Fibroblast of the conjunctiva (primary cell): ENCODE measurements at regions not wholly inside any gene's neighbourhood (a gene's known extent, or its start where the extent isn't known, plus 50 kb on each side); places are given as distances from the start of the nearest gene placed in this dataset.
"Not testable (repeated sequence)": the region's sequence is repeated elsewhere in the genome, so short reads cannot be mapped to it uniquely, and the experiment has no call there.

ENCODE experiments used
- DNase-seq: peaks from one replicate; pipeline ENCODE4 v3.0.0-alpha.2; 2010; ENCODE audit warnings: low read depth

DNA sequence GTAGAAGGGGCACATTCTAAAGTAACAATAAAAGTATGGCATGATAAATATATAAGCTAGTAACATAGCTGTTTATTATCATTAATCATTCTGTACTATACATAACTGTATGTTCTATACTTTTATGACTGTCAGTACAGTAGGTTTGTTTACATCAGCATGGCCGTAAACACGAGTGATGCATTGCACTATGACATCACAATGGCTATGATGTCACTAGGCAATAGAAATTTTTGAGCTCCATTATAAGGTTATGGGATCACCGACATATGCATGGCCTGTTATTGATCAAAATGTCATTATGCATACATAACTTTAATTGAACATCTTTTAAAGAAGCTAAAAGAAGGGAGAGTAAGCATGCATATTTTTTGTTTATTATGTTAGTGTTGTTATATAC, 200.1 kb upstream of the SHH start:
- no peak for DNase-seq

DNA sequence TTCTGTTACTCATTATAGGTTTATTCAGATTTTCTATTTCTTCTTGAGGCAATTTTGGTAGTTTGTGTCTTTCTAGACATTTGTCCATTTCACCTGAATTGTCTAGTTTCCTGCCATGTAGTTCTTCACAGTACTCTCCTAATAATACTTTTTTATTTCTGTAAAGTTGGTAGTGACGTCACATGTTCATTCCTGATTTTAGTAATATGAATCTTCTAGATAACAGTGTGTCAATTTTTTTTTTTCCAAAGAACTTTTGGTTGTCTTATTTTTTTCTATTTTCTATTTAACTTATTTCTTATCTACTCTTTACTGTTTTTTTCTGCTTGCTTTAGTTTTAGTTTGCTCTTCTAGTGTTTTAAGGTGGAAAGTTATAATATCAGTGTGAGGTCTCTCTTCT, 197.3 kb upstream of the SHH start:
- DNase-seq: no peak

DNA sequence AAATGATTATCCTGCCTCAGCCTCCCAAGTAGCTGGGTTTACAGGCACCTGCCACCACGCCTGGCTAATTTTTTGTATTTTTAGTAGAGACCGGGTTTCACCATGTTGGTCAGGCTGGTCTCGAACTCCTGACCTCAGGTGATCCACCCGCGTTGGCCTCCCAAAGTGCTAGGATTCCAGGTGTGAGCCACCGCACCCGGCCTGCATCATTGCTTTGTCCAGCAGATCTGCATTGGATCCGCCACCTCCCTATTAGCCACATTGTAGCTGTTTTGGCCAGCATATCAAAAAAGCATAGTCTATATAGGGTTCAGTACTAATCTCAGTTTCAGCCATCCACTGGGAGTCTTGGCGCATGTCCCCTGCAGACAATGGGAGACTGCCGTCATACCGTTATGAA, 194.6 kb upstream of the SHH start:
- not testable (repeated sequence) for DNase-seq

DNA sequence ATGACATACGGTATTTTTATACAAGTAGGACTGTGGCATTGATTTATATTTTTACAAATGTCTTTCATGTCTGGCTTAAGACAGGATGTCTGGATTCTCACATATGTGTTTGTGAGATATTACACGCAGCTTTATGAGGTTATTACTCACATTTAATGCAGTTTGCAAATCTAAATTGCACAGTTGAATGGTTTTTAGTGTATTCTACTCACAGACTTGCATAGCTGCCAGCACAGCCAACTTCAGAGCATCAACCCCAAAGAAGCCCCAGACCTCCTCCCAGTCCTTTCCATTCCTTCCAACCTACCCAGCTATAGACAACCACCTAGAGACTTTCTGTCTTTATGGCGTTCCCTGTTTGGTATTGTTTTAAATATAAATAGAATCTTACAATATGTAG, 193.8 kb upstream of the SHH start:
- no peak for DNase-seq

DNA sequence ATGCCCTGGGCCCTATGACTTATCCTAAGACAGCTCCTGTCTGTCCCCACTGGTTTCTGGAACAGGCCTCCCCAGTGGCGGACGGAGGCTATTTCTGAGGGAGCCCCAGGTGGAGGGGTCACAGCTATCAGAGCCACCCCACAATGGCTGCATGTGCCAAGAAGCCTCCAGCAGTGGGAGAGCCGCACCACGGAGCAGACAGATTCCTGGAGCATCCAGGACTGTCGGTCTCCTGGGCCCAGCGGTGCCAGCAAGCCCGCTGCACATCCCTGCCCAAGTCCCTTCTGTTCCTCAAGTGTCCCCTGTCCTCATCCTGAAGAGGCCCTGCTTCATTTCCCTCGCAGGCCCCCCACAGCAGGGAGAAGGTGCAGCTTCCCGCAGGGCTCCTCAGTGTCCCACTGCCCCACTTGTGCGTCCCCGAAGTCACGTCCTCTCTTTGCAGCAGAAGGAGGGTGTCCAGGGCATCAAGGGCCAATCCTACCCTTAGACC, 193.0 kb upstream of the SHH start:
- no peak for DNase-seq

DNA sequence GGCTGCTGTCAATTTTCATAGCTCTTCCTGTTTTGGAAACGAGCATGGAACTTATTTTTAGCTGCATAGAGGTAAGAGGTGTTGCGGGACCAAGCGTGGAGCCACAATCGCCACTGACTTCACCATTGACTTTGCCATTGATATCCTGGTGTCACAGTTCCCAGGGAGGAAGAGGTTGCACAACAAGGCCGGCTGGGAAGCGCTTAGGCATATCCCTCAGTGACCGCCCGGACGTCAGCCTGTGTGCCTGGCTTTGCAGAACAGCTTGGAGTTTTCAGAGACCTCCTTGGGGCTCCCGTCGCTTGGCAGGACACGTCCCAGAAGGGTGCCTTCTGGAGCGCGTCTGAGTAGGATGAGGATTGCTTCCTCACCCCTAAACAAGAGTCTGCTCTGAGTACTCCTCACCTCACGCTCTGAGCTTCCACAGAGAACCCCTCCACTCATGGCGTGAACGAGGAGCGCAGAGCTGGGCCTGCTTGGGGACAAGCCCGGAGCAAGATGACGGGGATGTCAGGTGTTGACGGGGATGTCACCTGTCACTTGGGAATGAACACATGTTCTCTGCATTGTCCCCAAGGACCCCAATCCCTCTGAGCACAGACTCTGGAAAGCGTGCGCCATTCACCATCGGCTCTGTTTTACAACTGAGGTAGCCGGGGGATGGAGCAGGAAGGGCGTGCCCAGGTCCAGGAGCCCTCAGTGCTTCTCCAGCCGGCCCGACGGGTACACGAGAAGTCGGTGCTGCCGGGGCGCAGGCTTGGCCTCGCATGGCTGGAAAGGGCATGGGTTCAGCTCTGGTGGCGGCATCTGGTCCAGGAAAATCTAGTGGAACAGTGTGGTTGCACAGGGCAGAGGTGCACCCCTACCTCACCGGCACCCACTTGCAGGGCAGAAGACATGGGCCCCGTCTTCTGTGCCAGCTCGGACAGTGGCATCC, 192.3 kb upstream of the SHH start:
- DNase-seq: no peak

DNA sequence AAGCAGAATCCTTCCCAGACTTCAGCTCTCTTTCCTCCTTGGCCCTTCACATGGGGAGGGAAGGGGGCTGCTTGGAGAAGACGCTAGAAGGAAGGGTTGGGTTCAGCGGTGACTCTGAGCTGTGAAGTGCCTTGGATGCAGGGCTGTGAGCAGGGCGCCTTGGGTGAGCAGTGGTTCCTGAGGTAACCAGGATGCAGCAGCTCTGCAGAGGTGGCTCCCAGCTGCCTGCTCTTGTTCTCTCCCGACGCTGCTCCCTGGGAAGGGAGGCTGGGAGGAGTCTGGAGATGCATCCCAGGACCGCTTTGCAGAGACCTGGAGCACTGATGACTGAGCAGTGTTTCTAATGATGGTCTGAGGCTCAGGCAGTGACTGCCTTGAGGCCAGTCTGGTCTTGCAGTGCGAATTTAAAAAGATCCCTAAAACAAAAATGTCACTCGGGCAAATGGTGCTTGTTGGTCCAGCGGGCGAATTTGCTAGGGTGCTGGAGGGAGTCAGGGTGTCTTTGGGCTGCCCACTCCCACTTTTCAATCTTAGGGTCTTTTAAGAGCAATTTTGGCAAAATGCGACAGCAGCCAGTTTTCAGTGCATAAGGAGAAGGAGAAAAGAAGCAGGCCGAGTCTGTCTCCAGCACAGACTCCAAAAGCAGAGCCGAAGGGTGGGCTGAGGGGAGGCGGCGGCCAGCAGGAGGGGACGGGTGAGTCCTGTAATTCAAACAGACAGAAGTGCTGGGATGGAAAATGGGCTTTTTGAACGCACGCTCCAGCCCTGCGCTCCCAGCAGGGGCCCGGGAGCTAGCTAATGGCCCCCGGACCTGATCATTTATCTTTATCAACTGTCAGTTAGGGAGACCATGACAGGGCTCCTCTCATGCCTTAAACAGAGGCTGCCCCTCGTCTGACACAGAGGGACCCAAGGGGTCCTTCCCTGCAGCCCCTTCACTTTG, 191.2 kb upstream of the SHH start:
- no peak for DNase-seq

DNA sequence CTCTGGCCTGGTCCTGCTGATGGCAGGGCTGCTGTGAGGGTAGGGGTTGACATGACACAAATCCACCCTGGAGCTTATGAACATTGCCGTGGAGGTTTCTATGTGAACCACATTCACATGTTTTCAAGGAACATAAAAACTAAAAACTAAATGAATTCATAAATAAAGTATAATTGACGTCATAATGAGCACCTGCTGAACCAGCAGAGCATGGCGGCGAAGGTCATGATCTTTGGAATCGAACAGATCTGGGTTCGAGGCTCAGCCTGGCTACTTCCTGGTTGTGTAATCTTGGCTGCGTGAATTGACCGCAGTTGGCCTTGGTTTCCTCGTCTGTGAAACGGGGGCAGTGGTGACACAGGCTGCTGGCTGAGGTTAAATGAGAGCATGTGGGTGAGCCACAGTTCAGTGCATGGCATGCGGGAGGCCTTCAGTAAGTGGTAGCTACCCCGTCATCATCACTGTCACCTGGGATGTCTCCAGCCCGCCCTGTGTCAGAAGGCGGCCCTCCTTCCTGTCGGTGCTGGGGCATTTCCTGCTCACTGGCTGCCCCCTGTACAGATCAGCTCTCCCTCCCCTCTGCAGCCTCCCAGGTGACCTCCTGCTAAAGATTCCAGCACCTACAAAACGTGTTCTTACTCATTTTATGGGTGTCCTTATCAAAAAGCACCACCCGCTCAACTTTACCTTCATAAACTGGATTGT, 190.3 kb upstream of the SHH start:
- no peak for DNase-seq

DNA sequence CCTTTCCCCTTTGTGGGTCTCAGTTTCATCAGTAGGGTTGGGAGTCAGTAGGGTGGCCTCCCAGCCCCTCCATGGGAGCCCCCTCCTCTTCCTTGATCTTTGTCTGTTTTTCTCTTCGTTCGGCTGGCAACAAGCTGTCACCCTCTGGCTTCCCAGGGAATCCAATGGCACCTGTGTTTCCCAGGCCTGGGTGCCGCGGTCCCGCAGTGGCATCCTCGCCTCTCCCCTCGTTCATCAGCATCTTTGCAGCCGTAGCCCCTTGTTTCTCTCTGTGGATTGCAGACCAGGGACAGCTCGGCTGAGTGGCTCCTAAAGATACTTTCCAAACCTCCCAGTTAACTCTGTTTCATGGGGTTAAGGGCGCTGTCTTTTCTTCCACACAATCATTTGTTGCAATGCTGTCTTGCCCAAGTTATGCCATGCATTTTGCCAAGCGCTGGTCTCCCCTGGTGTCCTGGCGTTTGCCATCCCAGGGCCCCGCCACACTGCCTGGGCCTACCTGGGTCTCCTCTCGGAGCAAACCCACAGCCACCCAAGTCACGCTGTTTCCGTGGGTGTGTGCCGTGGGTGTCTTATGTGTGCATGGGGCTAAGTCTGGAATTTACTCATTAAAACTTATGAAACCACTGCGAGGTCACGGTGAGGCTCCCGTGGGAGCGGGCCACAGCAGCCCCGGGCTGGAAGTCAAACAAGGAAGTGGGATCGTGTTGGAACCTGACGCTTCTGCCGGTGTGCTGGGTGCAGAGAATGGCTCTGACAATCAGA, 189.4 kb upstream of the SHH start:
- no peak for DNase-seq

DNA sequence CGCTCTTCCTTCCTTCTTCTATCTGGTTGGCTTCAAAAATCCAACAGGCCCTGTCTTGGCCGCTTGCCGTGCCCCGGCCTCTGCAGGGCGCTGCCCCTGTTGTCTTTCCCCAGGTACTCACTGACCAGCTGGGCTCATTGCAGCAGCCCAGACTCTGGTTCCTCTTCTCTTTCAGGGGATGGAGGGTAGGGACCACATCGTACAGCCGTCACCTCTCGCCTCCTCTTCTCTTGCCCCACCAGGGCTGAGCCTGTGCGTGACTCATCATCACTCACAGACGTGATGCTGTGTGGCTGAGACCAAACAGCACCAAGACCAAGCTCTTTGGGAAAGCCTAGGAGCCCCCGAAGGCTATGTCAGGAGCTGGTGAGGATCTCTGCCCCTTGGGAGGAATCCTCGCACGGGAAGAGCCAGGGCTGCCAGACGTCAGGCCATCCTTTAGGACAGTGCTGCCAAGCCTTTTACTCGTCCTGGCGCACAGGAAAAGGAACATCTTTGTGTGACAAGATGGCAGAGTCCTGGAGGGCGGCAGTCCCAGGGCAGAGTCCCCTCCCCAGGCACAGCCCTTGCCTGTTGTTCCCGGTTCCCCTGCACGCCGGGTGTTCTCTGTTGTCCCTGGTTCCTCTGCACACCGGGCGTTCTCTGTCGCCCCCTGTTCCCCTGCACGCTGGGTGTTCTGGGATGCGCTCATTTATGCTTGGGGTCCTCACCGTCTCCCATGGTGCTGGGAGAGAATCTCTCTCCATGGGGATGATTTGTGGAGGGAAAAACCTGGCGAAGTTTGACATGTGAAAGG, 188.5 kb upstream of the SHH start:
- no peak for DNase-seq

DNA sequence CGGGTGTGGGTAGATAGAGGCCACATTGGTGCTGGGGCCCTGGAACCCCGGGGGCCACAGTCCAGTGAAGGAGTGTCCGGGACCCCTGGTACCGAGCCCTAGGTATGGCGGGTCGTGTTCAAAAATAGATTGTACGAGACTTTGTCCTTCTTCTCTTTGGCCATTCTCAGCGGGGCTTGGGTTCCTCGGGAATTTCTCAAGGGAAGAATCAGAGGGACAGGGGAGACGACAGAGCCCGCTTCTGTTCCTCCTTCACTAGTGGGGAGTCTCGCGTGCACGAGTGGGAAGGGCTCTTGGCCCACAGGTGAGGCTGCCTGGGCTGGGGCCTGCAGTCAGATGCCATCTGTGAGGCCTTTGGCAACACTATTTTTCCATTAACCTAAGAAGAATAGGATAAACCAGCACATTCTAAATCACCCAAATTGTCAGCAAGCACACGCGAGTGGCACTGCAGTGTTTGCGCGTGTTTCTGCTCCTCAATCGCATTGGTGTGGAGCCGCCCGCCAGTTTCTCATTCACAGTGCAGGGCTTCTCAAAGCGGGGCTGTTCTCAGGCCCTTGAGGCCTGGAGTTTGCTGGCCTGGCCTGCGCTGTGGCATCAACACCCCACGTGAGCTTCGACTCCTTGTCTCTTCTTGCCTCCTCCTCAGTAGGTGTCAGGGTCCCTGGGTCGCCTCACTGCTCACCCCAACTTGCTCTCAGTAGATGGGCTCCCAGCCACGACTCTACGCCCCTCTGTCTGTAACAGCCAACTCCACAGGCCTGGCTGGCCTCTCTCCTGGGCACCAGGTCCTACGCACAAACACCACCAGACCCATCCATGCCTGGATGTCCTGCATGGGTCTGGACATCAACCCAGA, 187.6 kb upstream of the SHH start:
- DNase-seq: no peak

DNA sequence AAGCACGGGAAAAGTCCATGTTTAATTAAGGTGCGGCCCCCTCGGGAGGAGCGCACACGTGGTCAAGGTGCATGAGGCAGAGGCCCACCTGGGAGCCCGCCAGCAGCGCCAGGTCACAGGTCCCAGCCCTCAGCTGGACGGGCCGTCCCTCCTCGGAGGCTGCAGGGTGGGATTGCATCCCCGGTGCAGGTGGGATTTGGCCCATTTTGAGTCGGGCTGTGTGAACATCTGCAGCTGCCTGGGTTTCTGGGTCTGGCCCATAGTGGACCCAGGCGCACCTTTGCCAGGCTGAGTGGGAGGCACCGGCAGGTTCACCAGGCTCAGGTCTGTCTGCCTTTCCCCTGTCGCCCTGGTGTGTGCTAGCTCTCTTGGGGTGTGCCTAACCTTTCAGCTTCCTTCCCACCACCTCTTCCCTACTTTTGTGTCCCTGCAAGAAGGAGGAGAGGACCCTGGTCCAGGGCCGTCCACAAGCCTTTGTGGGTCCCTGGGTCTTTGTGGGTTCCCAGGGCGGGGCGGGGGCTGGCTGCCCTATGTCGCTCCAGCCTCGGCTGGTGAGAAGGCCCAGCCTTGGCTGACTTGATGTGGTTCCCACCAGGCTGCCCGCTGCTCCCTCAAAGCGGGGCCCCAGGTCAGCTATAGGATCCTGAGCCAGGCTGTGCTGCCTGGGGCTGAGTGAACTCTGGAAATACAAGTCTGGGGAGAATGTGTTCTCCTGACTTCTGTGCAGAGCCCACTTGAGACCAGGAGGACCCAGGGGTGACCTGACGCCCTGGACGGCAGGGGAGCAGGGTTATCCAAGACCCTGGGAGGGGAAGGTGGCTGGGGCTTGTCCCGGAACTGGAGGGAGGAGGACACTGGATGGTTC, 186.7 kb upstream of the SHH start:
- DNase-seq: no peak

DNA sequence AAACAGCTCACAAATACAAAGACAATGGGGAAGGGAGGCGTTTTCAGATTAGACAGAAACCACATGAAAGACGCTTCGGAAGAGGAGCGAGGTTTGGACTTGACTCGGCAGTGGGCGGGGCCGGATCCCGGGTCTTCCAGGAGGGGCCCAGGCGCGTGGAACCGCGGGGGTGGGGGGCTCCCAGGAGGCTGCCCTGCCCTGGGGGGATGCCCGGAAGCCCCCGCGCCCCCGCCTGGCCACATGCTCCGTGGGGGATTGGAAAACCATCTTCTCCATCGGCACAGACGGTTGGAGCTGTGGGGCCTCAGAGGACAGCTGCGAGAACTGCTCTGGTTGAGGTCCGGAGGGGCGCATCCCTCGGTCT, 186.0 kb upstream of the SHH start:
- DNase-seq: no peak

DNA sequence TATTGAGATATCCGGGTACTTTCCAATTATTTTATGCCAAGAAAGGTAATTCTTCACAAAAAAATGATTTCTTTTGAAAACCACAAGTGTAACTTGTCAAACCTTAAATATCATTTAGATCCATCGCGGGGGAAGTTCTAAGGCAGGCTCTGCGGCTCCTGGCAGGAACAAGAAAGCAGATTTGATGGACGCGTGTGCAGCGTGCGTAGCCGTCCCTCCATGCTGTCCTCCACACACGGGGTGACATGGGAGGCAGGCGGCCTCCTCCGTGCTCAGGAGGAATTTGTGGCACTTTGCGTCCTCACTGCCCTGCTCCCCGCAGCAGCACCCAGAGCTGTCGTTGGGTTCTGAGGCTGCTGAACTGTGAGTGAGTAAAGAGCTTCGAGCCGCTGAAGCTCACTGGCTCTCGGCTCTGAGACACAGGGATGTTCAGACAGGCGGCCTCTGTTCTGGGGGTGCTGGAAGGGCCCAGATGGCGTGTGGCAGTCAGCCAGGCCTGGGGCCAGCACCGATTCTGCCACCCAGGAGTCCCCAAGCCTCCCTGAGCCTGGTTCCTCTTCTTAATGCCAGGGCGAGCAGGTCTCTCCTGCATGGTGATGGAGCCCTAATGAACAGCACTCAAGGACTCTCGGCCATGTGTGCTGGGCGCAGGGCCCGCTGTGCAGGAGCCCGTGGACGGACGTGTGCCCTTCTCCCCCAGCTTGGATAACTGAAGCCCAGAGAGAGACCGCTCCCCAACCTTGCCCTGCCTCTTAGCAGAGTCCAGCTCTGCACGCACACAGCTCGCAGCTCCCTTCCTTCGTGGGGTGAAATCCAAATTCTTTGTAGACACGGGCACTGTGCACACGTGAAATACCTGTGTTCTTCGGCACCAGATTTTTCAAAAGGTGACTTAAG, 185.4 kb upstream of the SHH start:
- DNase-seq: no peak

DNA sequence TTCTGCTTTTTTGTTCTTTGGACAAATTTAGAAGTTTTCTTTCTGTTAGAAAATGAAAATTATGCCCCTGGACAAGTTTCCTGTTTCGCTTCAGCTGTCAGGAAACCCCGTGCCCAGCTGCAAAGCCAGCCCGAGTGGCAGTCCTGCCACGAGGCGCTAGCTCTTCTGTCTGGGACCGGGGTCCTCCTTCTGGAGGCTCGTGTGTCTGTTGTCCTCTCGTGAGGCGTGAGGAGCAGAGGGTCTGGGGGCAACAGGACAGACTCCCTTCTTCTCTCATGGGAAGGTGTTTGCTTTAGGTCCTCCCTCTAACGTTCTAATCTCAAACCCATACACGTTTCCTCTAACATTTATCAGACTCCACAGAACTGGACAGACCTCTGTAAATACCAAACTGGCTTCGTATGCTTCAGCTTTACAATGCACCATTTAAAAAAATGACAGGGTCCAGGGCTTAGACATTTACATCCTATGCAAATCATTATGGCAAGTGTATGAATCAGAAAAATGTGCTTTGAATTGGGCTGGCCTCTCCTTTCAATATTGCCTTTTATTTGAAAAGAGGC, 184.5 kb upstream of the SHH start:
- DNase-seq: no peak

DNA sequence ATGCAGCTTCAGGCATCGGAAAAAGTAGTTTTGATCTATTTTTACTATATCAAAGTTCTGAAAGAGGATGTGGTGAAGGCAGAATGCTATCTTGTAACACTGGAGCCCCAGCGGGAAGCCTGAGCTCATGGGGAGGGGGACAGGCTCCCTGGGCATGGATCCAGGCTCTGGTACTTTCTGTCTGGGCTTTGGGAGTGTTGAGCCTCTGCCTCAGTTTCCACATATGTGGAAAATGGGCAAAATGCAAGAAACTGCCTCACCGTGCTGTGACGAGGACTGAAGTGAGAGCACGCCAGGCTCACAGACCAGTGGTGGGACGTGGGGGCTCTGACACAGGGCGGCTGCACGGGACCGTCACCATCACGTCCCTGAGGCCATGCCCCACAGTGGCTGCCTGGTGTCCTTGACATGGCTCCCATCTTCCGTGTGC, 182.9 kb upstream of the SHH start:
- DNase-seq: no peak

DNA sequence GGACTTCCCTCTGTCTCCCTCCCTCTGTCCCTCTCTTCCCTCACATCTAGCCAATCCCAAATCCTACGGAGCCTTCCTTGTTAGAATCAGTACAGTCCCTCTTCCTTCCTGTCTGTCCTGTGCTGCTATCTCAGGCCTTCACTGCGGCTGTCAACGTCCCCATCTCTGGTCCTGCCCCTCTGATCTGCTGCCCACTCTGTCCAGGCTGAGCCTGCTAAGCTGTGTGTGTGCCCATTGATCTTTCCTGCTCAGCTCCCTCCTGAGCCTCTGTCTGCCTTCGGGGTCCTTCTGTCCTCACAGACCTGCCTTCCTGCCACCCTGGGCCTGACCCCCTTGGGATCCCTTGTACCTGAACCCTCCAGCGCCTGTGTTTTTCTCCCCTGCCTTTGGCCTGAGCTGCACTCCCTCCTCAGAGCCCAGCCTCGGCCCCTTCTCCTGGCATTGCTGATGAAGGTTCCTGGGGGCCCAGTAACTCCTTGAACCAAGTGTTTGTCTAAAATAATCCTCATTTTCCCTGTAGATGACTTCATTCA, 182.1 kb upstream of the SHH start:
- no peak for DNase-seq
